Breast epithelium (tissue), 3 donors: ENCODE measurements at regions not wholly inside any gene's neighbourhood (a gene's known extent, or its start where the extent isn't known, plus 50 kb on each side); places are given as distances from the start of the nearest gene placed in this dataset.

Source experiments
- CTCF ChIP-seq, 3 donors: fragments of 450-650 bp; IDR thresholded peaks; one replicate each; pipeline ENCODE4 v1.5.1; 2016 to 2017; ENCODE audit warnings: antibody characterized with exemption in 3 of 3, mild to moderate bottlenecking in 3 of 3, moderate library complexity in 3 of 3
- POLR2A ChIP-seq: fragments of 450-650 bp; IDR thresholded peaks from one replicate; pipeline ENCODE4 v1.6.1; 2016; ENCODE audit warnings: antibody characterized with exemption, mild to moderate bottlenecking, moderate library complexity
- POLR2AphosphoS5 ChIP-seq, 3 donors: sonication (generic); formaldehyde crosslinking; IDR thresholded peaks; one replicate each; pipeline ENCODE4 v1.6.1; 2017; ENCODE audit warnings: antibody characterized with exemption in 3 of 3

GRCh38 chr6:77040568-77041195, 422.6 kb downstream of the HTR1B start:
- no peak for TF ChIP-seq CTCF (IDR thresholded peaks at IDR 0.05)
- no peak for TF ChIP-seq POLR2A
- no peak for TF ChIP-seq POLR2AphosphoS5 (IDR thresholded peaks at IDR 0.05)
